Epithelial cell of proximal tubule (primary cell): ENCODE measurements at regions not wholly inside any gene's neighbourhood (a gene's known extent, or its start where the extent isn't known, plus 50 kb on each side); places are given as distances from the start of the nearest gene placed in this dataset.

Experiments
- DNase-seq: peaks from one replicate; pipeline ENCODE4 v3.0.0-alpha.2; 2011; ENCODE audit warnings: low read depth
- H3K4me3 ChIP-seq: 2 replicates; pipeline ENCODE4 v1.5.1; 2011; ENCODE audit warnings: low read depth, mild to moderate bottlenecking, low read length
- TF ChIP-seq, protein P1 (sequence below): conservative IDR thresholded peaks from 2 replicates; pipeline ENCODE4 v1.5.1; 2012; ENCODE audit warnings: low read depth, mild to moderate bottlenecking, low read length

GRCh38 chr2:204265681-204266181 is 279.5 kb upstream of the PARD3B start:
- DNase-seq, result no peak
- TF ChIP-seq, protein P1, sequence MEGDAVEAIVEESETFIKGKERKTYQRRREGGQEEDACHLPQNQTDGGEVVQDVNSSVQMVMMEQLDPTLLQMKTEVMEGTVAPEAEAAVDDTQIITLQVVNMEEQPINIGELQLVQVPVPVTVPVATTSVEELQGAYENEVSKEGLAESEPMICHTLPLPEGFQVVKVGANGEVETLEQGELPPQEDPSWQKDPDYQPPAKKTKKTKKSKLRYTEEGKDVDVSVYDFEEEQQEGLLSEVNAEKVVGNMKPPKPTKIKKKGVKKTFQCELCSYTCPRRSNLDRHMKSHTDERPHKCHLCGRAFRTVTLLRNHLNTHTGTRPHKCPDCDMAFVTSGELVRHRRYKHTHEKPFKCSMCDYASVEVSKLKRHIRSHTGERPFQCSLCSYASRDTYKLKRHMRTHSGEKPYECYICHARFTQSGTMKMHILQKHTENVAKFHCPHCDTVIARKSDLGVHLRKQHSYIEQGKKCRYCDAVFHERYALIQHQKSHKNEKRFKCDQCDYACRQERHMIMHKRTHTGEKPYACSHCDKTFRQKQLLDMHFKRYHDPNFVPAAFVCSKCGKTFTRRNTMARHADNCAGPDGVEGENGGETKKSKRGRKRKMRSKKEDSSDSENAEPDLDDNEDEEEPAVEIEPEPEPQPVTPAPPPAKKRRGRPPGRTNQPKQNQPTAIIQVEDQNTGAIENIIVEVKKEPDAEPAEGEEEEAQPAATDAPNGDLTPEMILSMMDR, result no peak
- no peak overlapping the region for H3K4me3 ChIP-seq

GRCh38 chr2:204268458-204268857 is 276.8 kb upstream of the PARD3B start:
- DNase-seq, result no peak
- no peak overlapping the region for H3K4me3 ChIP-seq
- TF ChIP-seq, protein P1, result peak; percentile 23

GRCh38 chr2:204268971-204269370 is 276.3 kb upstream of the PARD3B start:
- TF ChIP-seq, protein P1, result no peak
- DNase-seq, result no peak
- H3K4me3 ChIP-seq, result no peak overlapping the region

- no peak overlapping the region for H3K4me3 ChIP-seq
- DNase-seq, result no peak
- TF ChIP-seq, protein P1, result no peak
These were observed 273.2 kb upstream of the PARD3B start for GRCh38 chr2:204272089-204272488.

- TF ChIP-seq, protein P1, result no peak
- no peak for DNase-seq
These were observed 272.5 kb upstream of the PARD3B start for GRCh38 chr2:204272610-204273287.

GRCh38 chr2:204274429-204274828 is 270.8 kb upstream of the PARD3B start:
- no peak for DNase-seq
- TF ChIP-seq, protein P1, result no peak
- H3K4me3 ChIP-seq, result no peak overlapping the region

More at GRCh38 chr2:204272610-204273287, 272.5 kb upstream of the PARD3B start:
- H3K4me3 ChIP-seq, result no peak overlapping the region

DNA sequence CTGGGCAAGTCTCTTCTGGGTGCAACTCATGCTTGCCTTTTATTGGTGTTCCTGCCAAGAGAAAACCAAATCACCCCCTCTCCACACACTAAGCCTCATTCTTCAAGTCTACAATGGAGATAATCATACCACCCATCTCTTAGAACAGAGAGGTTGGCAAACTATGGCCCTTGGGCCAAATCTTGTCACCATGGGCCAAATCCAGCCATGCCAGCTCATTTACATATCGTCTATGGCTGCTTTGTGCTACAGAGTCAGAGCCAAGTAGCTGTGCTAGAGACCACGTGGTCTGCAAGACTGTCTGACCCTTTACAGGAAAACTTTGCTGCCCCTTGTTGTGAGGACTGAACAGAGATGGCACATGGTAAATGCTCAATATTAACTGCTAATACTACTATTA is 270.3 kb upstream of the PARD3B start:
- no peak for DNase-seq
- H3K4me3 ChIP-seq, result no peak overlapping the region
- TF ChIP-seq, protein P1, result no peak
